CD4-positive, alpha-beta T cell (primary cell): ENCODE measurements at regions not wholly inside any gene's neighbourhood (a gene's known extent, or its start where the extent isn't known, plus 50 kb on each side); places are given as distances from the start of the nearest gene placed in this dataset.
A peak's percentile ranks its signal among the peaks of the same experiment; 100 is the strongest.

Experiments used
- ATAC-seq: fragments of 200-7000 bp; cut with Tn5 transposase; one replicate; pipeline ENCODE4 v1.10.0; 2022; ENCODE audit warnings: mild to moderate bottlenecking; ENCODE audit not compliant: poor library complexity
- CTCF ChIA-PET: fragments of 350-600 bp; sonication (Branson Sonifier 250); formaldehyde crosslinking; loops from one replicate; lab custom pipeline; 2021; ENCODE audit warnings: antibody characterized with exemption, inconsistent platforms; lab: Charles Lee
- POLR2A ChIA-PET: fragments of 350-600 bp; sonication (Branson Sonifier 250); formaldehyde crosslinking; loops from one replicate; lab custom pipeline; 2021; ENCODE audit warnings: antibody characterized with exemption, inconsistent platforms; lab: Charles Lee
- DNase-seq, 14 experiments: peaks; one replicate each; pipeline ENCODE4 v3.0.0-alpha.2; 2013 to 2020; ENCODE audit warnings: mixed read lengths in 2 of 14
- H3K27ac ChIP-seq, 2 donors: one replicate each; pipeline versions ENCODE4 v1.5.1 to v1.7.0; 2013; ENCODE audit warnings: low read length in 2 of 2, low read depth in 1 of 2, mild to moderate bottlenecking in 1 of 2
- H3K27me3 ChIP-seq, 2 experiments: 1 replicate in 1 of 2; 2 replicates in 1 of 2; pipeline versions ENCODE4 v1.6.1 to v1.7.0; 2013; ENCODE audit warnings: low read length in 2 of 2, control low read depth in 1 of 2, mild to moderate bottlenecking in 1 of 2, moderate library complexity in 1 of 2; ENCODE audit not compliant: insufficient read depth in 2 of 2, control insufficient read depth in 1 of 2
- H3K36me3 ChIP-seq: one replicate; pipeline ENCODE4 v1.6.1; 2013; ENCODE audit warnings: low read length, control low read depth; ENCODE audit not compliant: insufficient read depth
- H3K4me1 ChIP-seq: one replicate; pipeline ENCODE4 v1.6.1; 2013; ENCODE audit warnings: low read length, control low read depth; ENCODE audit not compliant: insufficient read depth
- H3K4me3 ChIP-seq: one replicate; pipeline ENCODE4 v1.5.1; 2013; ENCODE audit warnings: mild to moderate bottlenecking, low read length, moderate library complexity
- H3K9me3 ChIP-seq, 2 experiments: 1 replicate in 1 of 2; 2 replicates in 1 of 2; pipeline versions ENCODE4 v1.6.1 to v1.7.0; 2013; ENCODE audit warnings: low read length in 2 of 2, mild to moderate bottlenecking in 2 of 2, control low read depth in 1 of 2, moderate library complexity in 1 of 2; ENCODE audit not compliant: control insufficient read depth in 1 of 2, insufficient read depth in 1 of 2
- H3K27ac Mint-ChIP-seq: one replicate; pipeline ENCODE4 v1.8.0; 2020; ENCODE audit warnings: mixed read lengths
- H3K27me3 Mint-ChIP-seq: one replicate; pipeline ENCODE4 v1.8.0; 2021; ENCODE audit warnings: mixed read lengths
- H3K36me3 Mint-ChIP-seq: one replicate; pipeline ENCODE4 v1.8.0; 2021; ENCODE audit warnings: low read depth, mixed read lengths
- H3K4me1 Mint-ChIP-seq: one replicate; pipeline ENCODE4 v1.8.0; 2021; ENCODE audit warnings: low read depth, mixed read lengths
- H3K4me3 Mint-ChIP-seq: one replicate; pipeline ENCODE4 v1.8.0; 2020; ENCODE audit warnings: mild to moderate bottlenecking, mixed read lengths
- H3K9me3 Mint-ChIP-seq: one replicate; pipeline ENCODE4 v1.8.0; 2020; ENCODE audit warnings: mixed read lengths
- intact Hi-C, 2 experiments: fragments of 100-400 bp; cut with DNase I in 1 of 2; cut with micrococcal nuclease in 1 of 2; formaldehyde crosslinking; loops; one replicate each; pipeline versions ENCODE4 v1.15.1 to v1.9.0; 2023 to 2025; cut with DNase I, micrococcal nuclease
- TF ChIP-seq, protein P1 (sequence below): fragments of 200-600 bp; IDR thresholded peaks from one replicate; pipeline ENCODE4 v1.8.0; 2022; ENCODE audit warnings: antibody characterized with exemption, mild to moderate bottlenecking

DNA sequence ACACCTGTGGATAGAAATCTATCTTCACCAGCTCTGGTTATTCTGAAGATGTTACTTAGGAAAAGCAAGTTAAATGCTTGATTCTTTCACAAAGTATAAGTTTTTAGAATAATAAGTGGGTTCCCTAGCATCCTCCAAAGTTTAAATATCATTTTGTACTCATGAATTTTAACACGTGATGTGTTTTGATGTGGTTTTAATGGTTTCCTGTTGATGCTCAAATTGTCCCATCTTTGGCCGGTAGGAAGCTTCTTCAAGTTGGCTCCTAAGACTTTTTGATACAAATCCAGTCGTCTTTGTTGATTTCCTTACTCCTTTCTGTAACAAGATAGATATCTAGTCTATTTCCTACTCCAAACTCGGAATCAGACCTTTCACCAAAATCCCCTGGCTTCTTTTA lies 94.5 kb upstream of the STXBP5 start:
- Histone ChIP-seq H3K27ac (no peak overlapping the region), H3K9me3 (no peaks in the 10 kb centered on the region), H3K27me3 (no peaks in the 10 kb centered on the region), H3K36me3 (no peaks in the 10 kb centered on the region), H3K4me3 (no peak overlapping the region), H3K4me1 (peaks cover 18% of the 10 kb centered on the region)
- POLR2A ChIA-PET: interaction anchor here (0.7 to 4.0 kb wide), 2 partner anchors 11 to 94 kb away, joined by 3 to 19 read pairs; partner anchors contain the start of gene STXBP5
- H3K27ac Mint-ChIP-seq: peak overlapping the region; percentile 45
- H3K27me3 Mint-ChIP-seq: no peaks in the 10 kb centered on the region
- intact Hi-C loops: loop anchor here in 1 of 2 experiments (2.0 kb wide), 1 partner anchor 93 kb away; no protein-coding TSS in a partner anchor
- no peaks in the 10 kb centered on the region for H3K9me3 Mint-ChIP-seq
- ATAC-seq: peak; percentile 74
- CTCF ChIA-PET: no interaction called here
- peak in 3 of 14 experiments; percentile 60 to 78 (median 61) for DNase-seq
- H3K4me1 Mint-ChIP-seq: peaks cover 48% of the 10 kb centered on the region
- TF ChIP-seq, protein P1, sequence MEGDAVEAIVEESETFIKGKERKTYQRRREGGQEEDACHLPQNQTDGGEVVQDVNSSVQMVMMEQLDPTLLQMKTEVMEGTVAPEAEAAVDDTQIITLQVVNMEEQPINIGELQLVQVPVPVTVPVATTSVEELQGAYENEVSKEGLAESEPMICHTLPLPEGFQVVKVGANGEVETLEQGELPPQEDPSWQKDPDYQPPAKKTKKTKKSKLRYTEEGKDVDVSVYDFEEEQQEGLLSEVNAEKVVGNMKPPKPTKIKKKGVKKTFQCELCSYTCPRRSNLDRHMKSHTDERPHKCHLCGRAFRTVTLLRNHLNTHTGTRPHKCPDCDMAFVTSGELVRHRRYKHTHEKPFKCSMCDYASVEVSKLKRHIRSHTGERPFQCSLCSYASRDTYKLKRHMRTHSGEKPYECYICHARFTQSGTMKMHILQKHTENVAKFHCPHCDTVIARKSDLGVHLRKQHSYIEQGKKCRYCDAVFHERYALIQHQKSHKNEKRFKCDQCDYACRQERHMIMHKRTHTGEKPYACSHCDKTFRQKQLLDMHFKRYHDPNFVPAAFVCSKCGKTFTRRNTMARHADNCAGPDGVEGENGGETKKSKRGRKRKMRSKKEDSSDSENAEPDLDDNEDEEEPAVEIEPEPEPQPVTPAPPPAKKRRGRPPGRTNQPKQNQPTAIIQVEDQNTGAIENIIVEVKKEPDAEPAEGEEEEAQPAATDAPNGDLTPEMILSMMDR: no peak
- H3K4me3 Mint-ChIP-seq: peak overlapping the region; percentile 11
- no peaks in the 10 kb centered on the region for H3K36me3 Mint-ChIP-seq

DNA sequence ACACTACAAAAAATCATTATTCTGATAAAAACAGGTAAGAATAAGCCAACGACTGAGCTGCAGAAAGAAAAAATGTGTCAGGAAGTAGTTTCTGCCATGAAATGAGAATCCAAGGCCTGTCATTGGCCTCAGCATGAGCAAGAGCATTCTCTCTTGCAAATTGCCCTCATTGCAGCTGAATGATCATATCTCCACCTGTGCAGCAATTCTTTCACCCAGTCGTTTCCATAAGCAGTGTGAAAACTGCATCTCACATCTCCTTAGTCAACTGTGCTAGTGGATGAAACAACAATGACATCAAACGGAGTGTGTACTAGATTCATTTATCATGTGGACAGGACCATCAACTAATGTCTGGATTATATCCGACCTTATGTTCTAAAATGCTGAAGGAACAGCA lies 88.2 kb upstream of the STXBP5 start:
- ChIA-PET CTCF (no interaction called here), POLR2A (no interaction called here)
- Histone ChIP-seq H3K9me3 (peaks cover 0 to 10% of the 10 kb centered on the region in 2 experiments), H3K4me1 (no peaks in the 10 kb centered on the region), H3K36me3 (no peaks in the 10 kb centered on the region), H3K27ac (no peak overlapping the region), H3K4me3 (no peak overlapping the region), H3K27me3 (no peaks in the 10 kb centered on the region)
- H3K27ac Mint-ChIP-seq: no peak overlapping the region
- no peak for ATAC-seq
- intact Hi-C loops: no loop called here
- no peak overlapping the region for H3K4me3 Mint-ChIP-seq
- no peaks in the 10 kb centered on the region for H3K36me3 Mint-ChIP-seq
- peaks cover 9% of the 10 kb centered on the region for H3K9me3 Mint-ChIP-seq
- DNase-seq: no peak
- TF ChIP-seq, protein P1: no peak
- no peaks in the 10 kb centered on the region for H3K27me3 Mint-ChIP-seq
- H3K4me1 Mint-ChIP-seq: peaks cover 11% of the 10 kb centered on the region

DNA sequence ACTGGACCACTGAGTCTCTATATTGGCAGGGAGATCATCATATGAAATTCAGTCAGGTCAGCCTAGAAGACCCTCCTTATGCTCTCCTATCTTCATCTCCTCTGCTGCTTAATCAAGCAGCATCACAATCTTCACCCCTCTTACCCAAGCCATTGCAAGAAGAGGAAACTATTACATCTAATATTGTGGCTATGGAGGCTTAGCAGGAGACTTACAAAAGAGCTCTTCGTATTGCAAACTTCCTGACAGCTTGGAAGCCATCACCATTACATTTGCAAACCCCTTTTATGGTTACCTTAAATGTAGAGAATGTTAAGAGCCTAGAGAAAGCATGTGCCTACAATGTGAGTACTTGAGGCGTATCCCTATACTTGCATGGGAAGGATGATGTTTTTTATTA lies 87.2 kb upstream of the STXBP5 start:
- H3K9me3 Mint-ChIP-seq: peaks cover 9% of the 10 kb centered on the region
- intact Hi-C loops: no loop called here
- H3K36me3 Mint-ChIP-seq: no peaks in the 10 kb centered on the region
- Histone ChIP-seq H3K4me3 (no peak overlapping the region), H3K27me3 (no peaks in the 10 kb centered on the region), H3K9me3 (peaks cover 0 to 10% of the 10 kb centered on the region in 2 experiments), H3K36me3 (no peaks in the 10 kb centered on the region), H3K27ac (no peak overlapping the region), H3K4me1 (no peaks in the 10 kb centered on the region)
- DNase-seq: no peak
- ChIA-PET CTCF (no interaction called here), POLR2A (no interaction called here)
- H3K4me3 Mint-ChIP-seq: no peak overlapping the region
- no peak overlapping the region for H3K27ac Mint-ChIP-seq
- H3K27me3 Mint-ChIP-seq: no peaks in the 10 kb centered on the region
- ATAC-seq: no peak
- TF ChIP-seq, protein P1: no peak
- H3K4me1 Mint-ChIP-seq: peaks cover 4% of the 10 kb centered on the region
